ENCODE measurements at regions not wholly inside any gene's neighbourhood (a gene's known extent, or its start where the extent isn't known, plus 50 kb on each side); places are given as distances from the start of the nearest gene placed in this dataset.
"Not testable (repeated sequence)": the region's sequence is repeated elsewhere in the genome, so short reads cannot be mapped to it uniquely, and the experiment has no call there.

GRCh38 chr20:48398506-48399449 is 429.0 kb downstream of the PREX1 start:
- H3K27ac ChIP-seq (ENCODE audit: low read depth, low read length), result no peak overlapping the region
- no peak for DNase-seq
- H3K27me3 Mint-ChIP-seq (ENCODE audit: insufficient read depth), result peaks cover 1% of the 10 kb centered on the region
- H3K4me3 Mint-ChIP-seq, result no peak overlapping the region
- H3K27ac Mint-ChIP-seq, result no peak overlapping the region
- no peaks in the 10 kb centered on the region for H3K27me3 ChIP-seq (ENCODE audit: control insufficient read depth, insufficient read depth, low read length, poor library complexity, severe bottlenecking)
- no peaks in the 10 kb centered on the region for H3K9me3 Mint-ChIP-seq
- 80 to 86% methylated on average over 9 to 16 of the region's 16 CpGs for WGBS, 2 experiments (ENCODE audit: insufficient coverage in 1 of 2, insufficient read length in 1 of 2)
- no peak overlapping the region for H3K4me3 ChIP-seq (ENCODE audit: low read length)
- peaks cover 23% of the 10 kb centered on the region for H3K4me1 ChIP-seq (ENCODE audit: control insufficient read depth, insufficient read depth, low read length)
- no peak overlapping the region for H3K9ac ChIP-seq (ENCODE audit: extremely low read depth, low read length, poor library complexity, severe bottlenecking)
- no peaks in the 10 kb centered on the region for H3K36me3 ChIP-seq (ENCODE audit: control insufficient read depth, insufficient read depth, low read length)
- no peaks in the 10 kb centered on the region for H3K36me3 Mint-ChIP-seq (ENCODE audit: low read depth)
- peaks cover 28% of the 10 kb centered on the region for H3K4me1 Mint-ChIP-seq
- H3K9me3 ChIP-seq (ENCODE audit: control insufficient read depth, low read length), result no peaks in the 10 kb centered on the region
- TF ChIP-seq CTCF (conservative IDR thresholded peaks at IDR 0.05), result no peak

GRCh38 chr20:48396981-48397861 is 430.6 kb downstream of the PREX1 start:
- not testable (repeated sequence) for H3K27ac ChIP-seq (ENCODE audit: low read depth, low read length); H3K27me3 ChIP-seq (ENCODE audit: control insufficient read depth, insufficient read depth, low read length, poor library complexity, severe bottlenecking); H3K36me3 Mint-ChIP-seq (ENCODE audit: low read depth); H3K9me3 Mint-ChIP-seq; H3K27me3 Mint-ChIP-seq (ENCODE audit: insufficient read depth); H3K4me3 ChIP-seq (ENCODE audit: low read length); H3K36me3 ChIP-seq (ENCODE audit: control insufficient read depth, insufficient read depth, low read length); H3K4me3 Mint-ChIP-seq; H3K27ac Mint-ChIP-seq; H3K9ac ChIP-seq (ENCODE audit: extremely low read depth, low read length, poor library complexity, severe bottlenecking); H3K9me3 ChIP-seq (ENCODE audit: control insufficient read depth, low read length); DNase-seq
- H3K4me1 Mint-ChIP-seq, result peaks cover 26% of the 10 kb centered on the region
- peaks cover 23% of the 10 kb centered on the region for H3K4me1 ChIP-seq (ENCODE audit: control insufficient read depth, insufficient read depth, low read length)
- 86 to 95% methylated on average over 10 to 19 of the region's 19 CpGs for WGBS, 2 experiments (ENCODE audit: insufficient coverage in 1 of 2, insufficient read length in 1 of 2)

DNA sequence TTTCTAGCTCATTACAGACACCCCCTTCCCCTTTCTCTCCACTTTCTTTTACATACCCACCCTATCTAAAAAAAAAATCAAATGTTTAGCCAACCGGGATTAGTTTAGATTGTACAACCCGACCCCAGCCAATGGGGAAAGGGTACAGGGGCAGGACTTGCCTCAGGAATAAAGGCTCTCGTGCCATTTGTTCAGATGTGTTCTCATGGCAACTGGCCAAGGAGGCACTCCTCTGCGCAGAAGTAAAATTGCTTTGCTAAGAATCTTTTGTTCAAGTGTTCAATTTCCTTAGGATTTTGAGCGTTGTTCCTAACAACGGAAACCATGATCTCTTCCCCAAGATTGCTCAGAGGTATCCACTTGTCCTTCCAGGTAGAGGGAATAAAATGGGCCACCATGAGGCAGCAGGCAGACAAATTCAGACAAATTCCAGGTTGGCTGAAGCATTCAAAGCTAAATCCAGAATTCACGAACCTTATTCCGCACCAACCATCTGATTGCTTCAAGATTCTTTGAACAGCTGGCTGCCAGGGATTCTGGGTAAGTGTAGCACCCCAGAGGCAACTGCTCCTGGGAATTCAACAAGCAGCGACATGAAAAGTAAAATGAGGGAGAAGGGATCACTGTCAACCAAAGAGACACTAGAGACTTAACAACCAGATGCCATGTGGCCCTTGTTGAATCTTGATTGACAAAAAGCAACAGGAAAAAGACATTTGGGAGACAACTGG is 431.8 kb downstream of the PREX1 start:
- no peak for TF ChIP-seq CTCF (conservative IDR thresholded peaks at IDR 0.05)
- H3K4me1 ChIP-seq (ENCODE audit: control insufficient read depth, insufficient read depth, low read length), result peaks cover 23% of the 10 kb centered on the region

More for the DNA sequence above, 431.8 kb downstream of the PREX1 start:
- Histone ChIP-seq H3K27me3 (ENCODE audit: control insufficient read depth, insufficient read depth, low read length, poor library complexity, severe bottlenecking) (no peaks in the 10 kb centered on the region), H3K9me3 (ENCODE audit: control insufficient read depth, low read length) (peaks cover 18% of the 10 kb centered on the region), H3K36me3 (ENCODE audit: control insufficient read depth, insufficient read depth, low read length) (no peaks in the 10 kb centered on the region), H3K27ac (ENCODE audit: low read depth, low read length) (no peak overlapping the region), H3K9ac (ENCODE audit: extremely low read depth, low read length, poor library complexity, severe bottlenecking) (no peak overlapping the region), H3K4me3 (ENCODE audit: low read length) (no peak overlapping the region)
- no peak overlapping the region for H3K4me3 Mint-ChIP-seq
- no peaks in the 10 kb centered on the region for H3K36me3 Mint-ChIP-seq (ENCODE audit: low read depth)
- DNase-seq, result no peak
- 94% methylated on average over 9 of the region's 9 CpGs for WGBS, 2 experiments (ENCODE audit: insufficient coverage in 1 of 2, insufficient read length in 1 of 2)
- peaks cover 17% of the 10 kb centered on the region for H3K9me3 Mint-ChIP-seq
- H3K27me3 Mint-ChIP-seq (ENCODE audit: insufficient read depth), result peaks cover 1% of the 10 kb centered on the region
- H3K4me1 Mint-ChIP-seq, result peaks cover 26% of the 10 kb centered on the region
- no peak overlapping the region for H3K27ac Mint-ChIP-seq
